Omental fat pad (tissue), 3 donors: ENCODE measurements at regions not wholly inside any gene's neighbourhood (a gene's known extent, or its start where the extent isn't known, plus 50 kb on each side); places are given as distances from the start of the nearest gene placed in this dataset.

Source experiments
- ATAC-seq: fragments of 150-250 bp; one replicate; pipeline ENCODE4 v1.9.1; 2016; ENCODE audit warnings: mild to moderate bottlenecking, moderate library complexity; ENCODE audit not compliant: low FRiP score
- DNase-seq: peaks from one replicate; pipeline ENCODE4 v3.0.0-alpha.2; 2019; ENCODE audit warnings: low spot score
- TF ChIP-seq, protein P1 (sequence below), 3 donors: fragments of 450-650 bp; IDR thresholded peaks; one replicate each; pipeline ENCODE4 v1.5.1; 2016 to 2017; ENCODE audit warnings: antibody characterized with exemption in 3 of 3, mild to moderate bottlenecking in 3 of 3, moderate library complexity in 2 of 3

DNA sequence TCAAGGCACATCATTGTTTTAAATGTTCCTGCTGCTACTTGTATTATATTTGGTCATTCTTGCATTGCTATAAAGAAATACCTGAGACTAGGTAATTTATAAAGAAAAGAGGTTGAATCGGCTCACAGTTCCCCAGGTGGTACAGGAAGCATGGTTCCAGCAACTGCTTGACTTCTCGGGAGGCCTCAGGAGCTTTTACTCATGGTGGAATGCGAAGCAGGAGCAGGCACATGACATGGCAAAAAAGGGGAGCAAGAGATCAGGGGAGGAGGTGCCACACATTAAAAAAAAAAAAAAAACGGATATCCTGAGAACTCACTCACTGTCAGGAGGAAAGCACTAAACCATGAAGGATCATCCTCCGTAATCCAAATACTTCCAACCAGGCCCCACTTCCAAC, 286.9 kb upstream of the PLSCR5 start:
- no peak for DNase-seq
- TF ChIP-seq, protein P1, sequence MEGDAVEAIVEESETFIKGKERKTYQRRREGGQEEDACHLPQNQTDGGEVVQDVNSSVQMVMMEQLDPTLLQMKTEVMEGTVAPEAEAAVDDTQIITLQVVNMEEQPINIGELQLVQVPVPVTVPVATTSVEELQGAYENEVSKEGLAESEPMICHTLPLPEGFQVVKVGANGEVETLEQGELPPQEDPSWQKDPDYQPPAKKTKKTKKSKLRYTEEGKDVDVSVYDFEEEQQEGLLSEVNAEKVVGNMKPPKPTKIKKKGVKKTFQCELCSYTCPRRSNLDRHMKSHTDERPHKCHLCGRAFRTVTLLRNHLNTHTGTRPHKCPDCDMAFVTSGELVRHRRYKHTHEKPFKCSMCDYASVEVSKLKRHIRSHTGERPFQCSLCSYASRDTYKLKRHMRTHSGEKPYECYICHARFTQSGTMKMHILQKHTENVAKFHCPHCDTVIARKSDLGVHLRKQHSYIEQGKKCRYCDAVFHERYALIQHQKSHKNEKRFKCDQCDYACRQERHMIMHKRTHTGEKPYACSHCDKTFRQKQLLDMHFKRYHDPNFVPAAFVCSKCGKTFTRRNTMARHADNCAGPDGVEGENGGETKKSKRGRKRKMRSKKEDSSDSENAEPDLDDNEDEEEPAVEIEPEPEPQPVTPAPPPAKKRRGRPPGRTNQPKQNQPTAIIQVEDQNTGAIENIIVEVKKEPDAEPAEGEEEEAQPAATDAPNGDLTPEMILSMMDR (IDR thresholded peaks at IDR 0.05): no peak
- no peak for ATAC-seq

DNA sequence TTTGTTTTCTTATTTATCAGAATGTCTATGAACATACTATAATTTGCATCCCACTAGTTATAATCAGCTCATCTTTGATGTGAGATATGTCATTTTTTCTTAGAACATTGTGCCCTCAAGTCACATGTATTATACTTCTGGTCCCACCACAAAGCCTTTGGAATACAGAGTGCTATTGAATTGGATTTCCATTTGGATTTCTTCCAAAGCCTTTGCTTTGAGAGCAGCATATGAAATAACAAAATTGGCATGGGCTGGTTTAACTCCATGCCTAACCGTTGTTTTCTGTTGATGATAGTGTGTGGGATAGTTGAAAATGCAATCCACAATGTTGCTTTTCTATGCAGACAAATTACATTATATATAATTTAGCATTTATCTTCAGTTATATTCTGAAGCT, 284.5 kb upstream of the PLSCR5 start:
- TF ChIP-seq, protein P1 (IDR thresholded peaks at IDR 0.05): no peak
- DNase-seq (no peak), ATAC-seq (no peak)

DNA sequence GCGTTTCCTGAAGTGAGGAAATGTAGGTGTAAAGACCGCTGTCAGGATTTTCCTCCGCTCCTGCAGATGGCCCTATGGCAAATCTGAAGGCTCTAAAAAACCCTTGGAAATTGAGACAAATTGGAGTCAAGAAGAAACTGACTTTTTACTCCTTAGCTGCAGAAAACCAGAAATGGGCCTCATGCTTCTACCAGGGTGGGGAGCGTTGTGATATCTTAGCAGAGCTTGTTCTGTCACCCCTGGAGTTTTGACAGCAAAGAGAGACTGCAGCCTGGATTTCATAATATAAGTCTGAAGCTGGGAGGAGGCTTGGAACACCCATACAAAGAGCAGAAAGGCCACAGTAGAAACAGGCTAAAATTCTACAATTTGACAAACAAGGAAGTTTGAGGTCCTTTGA, 283.0 kb upstream of the PLSCR5 start:
- DNase-seq (no peak), ATAC-seq (no peak)
- TF ChIP-seq, protein P1 (IDR thresholded peaks at IDR 0.05): no peak

DNA sequence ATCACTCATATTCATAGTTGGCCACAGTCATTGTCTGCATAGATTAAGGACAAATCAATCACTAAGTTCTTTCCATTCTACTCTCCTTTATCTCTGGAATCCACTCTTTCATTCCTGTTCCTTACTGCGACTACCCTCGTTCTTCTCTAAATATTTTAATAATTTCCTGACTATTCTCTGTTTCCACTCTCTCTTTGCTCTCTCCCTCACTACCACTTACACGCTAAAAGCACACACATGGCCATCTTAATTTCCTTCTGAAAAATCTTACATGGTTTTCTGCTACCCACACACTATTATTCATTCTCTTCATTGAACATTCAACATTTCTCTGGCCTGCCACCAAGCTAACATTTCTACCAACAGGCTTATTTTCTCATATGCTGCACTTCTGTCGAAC, 279.6 kb upstream of the PLSCR5 start:
- no peak for ATAC-seq
- TF ChIP-seq, protein P1 (IDR thresholded peaks at IDR 0.05): no peak
- DNase-seq: no peak

DNA sequence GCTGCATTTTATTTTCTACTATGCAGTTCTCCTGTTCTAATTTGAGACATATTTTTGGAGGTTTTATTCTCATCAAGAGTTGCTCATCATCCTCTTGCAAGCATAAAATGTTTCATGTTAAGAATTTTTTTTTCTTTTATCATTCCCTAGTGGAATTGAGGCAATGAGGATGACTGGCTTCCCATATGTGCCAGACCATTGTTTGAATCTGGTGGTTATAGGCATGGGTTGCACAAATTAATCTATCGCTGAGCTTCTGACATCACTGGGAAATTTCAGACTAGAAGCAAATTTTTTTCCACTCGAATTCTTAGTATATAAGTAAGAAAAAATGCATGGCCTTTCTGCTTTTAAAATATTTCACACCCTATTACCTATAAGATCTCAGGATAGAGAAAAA, 279.1 kb upstream of the PLSCR5 start:
- ATAC-seq: no peak
- TF ChIP-seq, protein P1 (IDR thresholded peaks at IDR 0.05): no peak
- no peak for DNase-seq

DNA sequence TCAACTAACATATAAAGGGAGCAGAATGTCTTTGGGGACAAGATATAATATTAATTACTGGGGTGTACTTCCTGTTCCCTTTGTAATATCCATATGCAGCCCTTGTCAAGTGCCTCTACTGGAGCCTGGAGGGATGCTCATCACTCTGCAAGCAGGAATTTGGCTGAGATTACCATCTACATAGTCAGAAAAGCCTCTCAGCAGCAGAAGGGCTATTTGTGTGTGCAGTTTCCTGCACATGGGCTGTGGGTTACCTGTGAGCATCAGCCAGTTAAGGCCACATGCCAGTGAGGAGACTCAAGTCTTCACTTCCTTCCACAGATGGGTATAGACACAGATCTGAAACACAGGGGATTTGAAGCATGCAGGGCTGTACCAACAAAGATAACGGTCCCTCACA, 278.1 kb upstream of the PLSCR5 start:
- no peak for DNase-seq
- TF ChIP-seq, protein P1 (IDR thresholded peaks at IDR 0.05): no peak
- ATAC-seq: no peak

DNA sequence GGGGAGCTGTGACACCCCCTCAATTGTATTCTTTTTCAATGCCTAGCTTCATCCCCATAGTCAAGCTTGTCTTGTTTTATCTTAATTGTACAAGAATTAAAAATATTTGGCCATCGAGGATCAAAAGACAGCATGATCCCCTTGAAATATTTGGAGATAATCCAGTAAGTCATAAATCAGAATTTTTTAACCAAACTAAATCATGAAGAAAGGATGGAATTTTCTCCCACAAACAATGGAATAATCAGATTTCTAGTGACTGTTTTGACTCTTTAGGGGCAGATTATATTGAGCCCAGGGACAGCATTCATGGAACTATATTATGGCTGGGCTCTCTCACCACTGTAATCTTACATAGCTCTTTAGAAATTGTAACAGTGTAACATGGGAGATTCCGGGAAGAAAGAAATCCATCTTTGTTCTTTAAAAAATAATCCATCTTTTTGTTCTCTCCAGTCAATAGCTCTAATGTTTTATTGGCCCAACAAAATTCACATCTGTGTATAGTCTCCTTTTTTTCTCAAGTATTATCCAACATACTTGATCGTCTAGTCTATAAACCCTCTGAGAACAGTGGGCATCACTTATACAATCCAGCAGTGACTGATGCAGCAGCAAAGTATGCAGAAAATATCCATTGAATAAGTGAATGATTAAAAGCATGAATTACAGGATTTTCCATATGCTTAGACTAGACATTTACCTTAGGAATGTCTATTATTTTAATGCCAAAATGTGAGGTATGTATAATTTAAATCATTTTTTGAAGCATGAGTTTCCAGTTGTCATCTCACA, 277.0 kb upstream of the PLSCR5 start:
- ATAC-seq (no peak), DNase-seq (no peak)
- TF ChIP-seq, protein P1 (IDR thresholded peaks at IDR 0.05): no peak
